GM12878 (cell line): ENCODE measurements at regions not wholly inside any gene's neighbourhood (a gene's known extent, or its start where the extent isn't known, plus 50 kb on each side); places are given as distances from the start of the nearest gene placed in this dataset.

Source experiments
- CREB1 ChIP-seq: IDR thresholded peaks from 2 replicates; pipeline ENCODE4 v1.6.1; 2012; ENCODE audit warnings: low read depth, mild to moderate bottlenecking, inconsistent platforms
- MYC ChIP-seq: IDR thresholded peaks from 2 replicates; pipeline ENCODE4 v1.6.1; 2011; ENCODE audit warnings: mild to moderate bottlenecking, low read length, moderate library complexity, inconsistent platforms; ENCODE audit not compliant: insufficient read depth, insufficient replicate concordance, insufficient read length, severe bottlenecking
- RFX5 ChIP-seq: IDR thresholded peaks from 2 replicates; pipeline ENCODE4 v1.6.1; 2011; ENCODE audit warnings: low read depth, low read length, improper control_type of control experiment
- TAF1 ChIP-seq: IDR thresholded peaks from 2 replicates; pipeline ENCODE4 v1.6.1; 2011; ENCODE audit warnings: mild to moderate bottlenecking, low read depth, low read length, borderline replicate concordance
- TCF12 ChIP-seq: IDR thresholded peaks from 2 replicates; pipeline ENCODE4 v1.6.1; 2011; ENCODE audit warnings: low read depth, mild to moderate bottlenecking, low read length

DNA sequence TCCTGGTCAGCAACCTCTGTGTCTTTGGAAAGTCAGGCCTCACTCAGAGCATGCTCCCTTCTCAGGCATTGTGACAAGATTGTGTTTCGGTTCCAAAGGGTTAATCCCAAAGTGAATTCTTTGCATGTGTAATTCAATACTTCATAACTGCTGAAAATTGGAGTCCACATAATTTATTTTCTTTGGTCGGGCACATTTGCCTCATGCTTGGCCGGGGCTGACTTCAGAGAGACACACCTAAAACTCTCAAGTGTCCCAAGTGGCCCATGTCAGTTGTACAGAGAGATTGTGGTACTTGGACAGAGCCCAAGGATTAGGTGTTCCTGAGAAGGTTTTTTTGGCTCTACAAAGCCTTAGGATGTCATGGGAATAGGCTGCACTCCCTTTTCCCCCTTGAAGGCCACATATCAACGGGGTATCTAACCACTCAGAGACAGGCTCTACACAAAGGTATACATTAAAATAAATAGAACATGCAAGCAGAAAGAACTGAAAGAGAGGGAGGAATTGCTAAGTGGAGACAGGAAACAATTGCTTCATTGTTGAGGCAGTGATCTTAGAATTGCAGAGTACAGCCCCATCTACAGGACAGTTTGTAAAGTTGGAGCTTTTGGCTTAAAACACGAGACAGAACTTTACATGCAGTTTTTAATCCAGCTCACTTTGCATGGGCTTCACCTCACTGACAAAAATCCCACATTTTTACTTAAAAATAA lies 1232.3 kb upstream of the ZEB2 start:
- TF ChIP-seq RFX5: no peak
- TF ChIP-seq CREB1: no peak
- no peak for TF ChIP-seq TAF1
- no peak for TF ChIP-seq MYC
- TF ChIP-seq TCF12: no peak
